HUDEP-2 (cell line): ENCODE measurements at regions not wholly inside any gene's neighbourhood (a gene's known extent, or its start where the extent isn't known, plus 50 kb on each side); places are given as distances from the start of the nearest gene placed in this dataset.

Source experiments
- DNase-seq, 76 experiments: peaks; one replicate each; lab custom pipeline; 2025; ENCODE audit not compliant: unreplicated experiment in 76 of 76; lab: John Stamatoyannopoulos, UW

DNA sequence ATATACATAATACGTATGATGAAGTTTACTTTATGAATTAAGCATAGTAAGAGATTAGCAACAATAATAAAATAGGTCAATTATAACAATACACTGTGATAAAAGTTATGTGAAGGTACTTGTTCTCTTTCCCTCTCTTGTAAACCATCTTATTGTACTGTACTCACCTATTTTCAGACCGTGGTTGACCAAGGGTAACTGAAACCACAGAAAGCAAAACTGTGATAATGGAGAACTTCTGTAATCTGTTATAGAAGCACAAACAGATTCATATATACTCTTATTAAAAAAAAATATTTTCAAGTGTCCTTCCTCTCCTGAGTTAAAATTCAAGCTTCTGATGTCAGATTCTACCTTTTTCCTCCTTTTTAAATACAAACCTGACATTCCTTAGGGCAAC, 1247.8 kb upstream of the SORCS1 start:
- no peak for DNase-seq

DNA sequence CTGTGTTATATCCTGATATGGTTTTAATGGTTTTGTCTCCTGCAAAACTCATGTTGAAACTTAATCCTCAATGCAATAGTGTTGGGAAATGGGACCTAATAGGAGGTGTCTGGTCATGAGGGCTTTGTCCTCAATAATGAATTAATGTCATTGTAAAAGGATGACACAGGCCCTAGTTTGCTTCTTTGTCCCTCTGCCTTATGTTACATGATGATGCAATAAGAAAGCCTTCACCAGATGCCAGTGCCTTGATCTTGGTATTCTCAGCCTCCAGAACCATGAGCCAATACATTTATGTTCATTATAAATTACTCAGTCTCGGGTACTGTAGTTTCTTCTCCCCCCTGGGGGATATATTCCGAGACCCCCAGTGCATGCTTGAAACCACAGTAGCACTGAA, 1247.4 kb upstream of the SORCS1 start:
- no peak for DNase-seq

DNA sequence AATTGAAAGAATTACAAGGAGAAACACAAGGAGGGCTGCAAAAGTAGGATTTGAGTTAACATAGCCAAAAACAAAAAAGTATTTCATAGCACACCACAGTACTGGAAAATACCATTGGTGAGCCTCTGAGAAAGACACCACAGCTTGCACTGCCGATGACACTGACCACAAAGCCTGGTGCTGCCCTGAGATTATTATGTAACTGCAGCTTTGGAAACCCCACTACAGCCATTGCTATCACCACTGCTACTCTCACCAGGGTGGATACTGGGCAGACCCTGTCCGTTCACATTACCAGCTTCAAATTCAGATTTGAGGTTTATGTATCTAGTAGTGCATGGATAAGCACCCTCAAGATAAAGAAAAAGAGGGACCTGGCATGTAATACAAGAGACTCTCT, 1246.7 kb upstream of the SORCS1 start:
- DNase-seq = peak in 32 of 76 experiments; percentile 0 to 71 (median 29)

DNA sequence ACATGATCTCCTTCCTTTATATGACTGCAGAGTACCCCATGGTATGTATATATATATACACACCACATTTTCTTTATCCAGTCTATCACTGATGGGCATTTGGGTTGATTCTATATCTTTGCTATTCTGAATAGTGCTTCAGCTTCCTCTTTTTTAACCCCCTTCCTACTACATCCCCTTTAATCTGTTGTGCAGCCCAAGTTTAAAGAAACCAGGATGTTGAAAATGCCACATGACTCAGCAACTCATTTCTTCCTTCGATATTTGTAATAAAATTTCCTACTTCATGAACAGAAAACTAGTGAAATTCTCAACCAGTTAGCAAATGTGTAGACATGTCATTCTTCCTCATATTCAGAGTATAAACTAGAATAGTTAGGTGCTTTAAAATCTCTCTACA, 1245.7 kb upstream of the SORCS1 start:
- no peak for DNase-seq

DNA sequence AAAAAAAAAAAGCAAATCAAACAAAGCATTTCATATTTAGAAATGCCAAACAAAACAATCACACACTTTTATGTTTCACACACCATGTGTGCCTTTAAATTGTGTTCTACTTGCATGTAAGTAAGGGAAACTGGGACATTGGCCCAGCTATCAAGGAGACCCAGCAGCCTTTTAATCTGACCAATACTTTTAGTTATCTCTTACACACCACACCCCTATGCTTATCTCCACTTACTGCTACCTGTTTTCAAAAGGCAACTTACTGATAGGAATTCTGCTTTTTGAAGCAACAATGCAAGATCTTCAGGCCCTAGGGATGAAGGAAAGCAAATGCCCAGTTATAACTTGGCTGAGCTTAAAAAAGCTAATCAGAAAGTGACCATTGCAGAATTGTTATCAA, 1244.8 kb upstream of the SORCS1 start:
- peak in 21 of 76 experiments; percentile 0 to 51 (median 27) for DNase-seq

DNA sequence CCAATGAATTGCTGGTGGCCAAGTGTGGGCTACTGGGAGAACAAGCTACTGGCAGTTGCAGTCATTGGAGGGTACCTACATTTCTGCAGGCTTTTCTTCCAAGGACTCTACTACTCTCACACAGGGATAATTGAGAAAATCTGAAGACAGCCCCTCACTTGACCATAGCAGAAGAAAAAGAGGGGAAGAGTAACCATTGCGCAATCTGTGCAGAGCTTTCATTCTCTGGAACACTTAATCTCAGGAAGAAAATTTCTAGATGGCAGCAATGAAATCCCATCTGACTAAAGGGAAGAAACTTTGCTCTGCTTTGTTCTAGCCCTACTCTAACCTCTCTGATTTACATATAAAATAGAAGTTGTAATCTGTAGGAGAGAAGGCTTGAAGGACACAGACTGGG, 1239.6 kb upstream of the SORCS1 start:
- no peak for DNase-seq

DNA sequence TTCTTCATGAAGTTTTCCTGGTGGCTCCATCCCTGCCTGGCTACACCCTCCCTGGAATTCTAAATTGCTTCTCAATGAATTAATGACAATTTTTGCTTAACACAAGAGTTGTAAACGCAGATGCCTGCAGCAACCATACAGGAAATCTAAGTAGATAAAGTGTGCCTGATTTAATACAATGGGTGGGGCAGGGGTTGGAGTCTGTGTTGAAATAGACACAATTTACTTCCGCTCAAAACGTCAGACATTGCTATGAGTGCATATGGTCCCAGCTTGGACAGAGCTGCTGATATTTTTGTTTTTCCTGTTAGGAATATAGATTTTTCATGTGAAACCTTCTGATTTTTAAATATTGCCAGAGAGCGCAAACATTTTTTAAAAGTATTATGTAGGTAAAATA, 1235.0 kb upstream of the SORCS1 start:
- no peak for DNase-seq

DNA sequence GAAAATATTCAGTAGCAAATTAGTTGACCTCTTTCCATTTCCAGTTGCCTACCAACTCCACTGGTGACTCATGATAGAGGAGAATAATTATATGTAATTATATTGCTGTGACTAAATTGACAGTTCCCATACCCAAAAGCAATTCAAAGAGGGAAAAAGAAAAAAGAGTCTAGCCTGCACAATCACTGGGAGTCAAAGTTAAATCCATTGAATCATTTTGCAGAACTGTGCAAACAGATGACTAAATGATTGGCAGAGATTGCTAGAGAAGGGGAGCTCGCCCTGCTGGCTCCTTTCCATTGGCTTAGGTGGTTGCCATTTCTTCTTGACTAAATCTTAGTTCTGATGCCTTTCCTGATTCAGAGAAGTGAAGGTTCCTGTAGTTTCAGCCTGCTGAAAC, 1228.6 kb upstream of the SORCS1 start:
- DNase-seq = no peak

DNA sequence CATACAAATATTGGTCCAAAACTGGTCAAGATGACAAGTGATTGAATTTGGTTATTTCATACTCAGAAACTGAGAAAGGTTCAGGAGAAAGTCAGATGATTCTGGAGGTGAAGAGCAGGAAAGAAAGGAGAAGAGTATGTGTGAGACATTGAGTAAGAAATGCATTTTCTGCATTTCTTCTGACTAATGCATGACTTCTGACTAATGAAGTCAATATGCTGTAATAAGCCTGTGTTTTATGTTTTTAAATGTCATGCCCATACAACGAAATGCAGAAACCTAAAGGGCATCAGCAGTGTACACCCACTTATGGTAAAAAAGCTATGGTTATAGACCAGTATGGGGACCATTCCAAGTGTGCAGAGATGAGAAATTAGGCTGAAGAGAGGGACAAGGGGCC, 1227.8 kb upstream of the SORCS1 start:
- no peak for DNase-seq

DNA sequence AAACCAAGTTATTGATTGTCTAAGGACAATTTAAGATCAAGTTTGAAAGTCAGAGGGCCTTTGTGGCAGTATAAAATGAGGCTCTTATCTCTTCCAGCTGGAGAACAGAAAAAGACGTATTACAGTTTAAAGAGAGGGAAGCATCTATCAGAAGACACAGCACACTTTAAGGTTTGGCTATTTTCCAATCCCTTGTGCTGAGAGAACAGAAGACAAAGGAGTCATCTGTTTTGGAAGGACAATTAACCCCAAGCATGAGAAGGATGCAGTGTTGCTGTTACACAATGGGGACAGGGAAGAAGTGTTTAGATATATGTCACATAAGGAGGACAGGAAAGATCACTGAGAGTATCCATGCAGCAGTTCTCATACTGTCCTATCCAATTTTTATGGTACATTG, 1224.2 kb upstream of the SORCS1 start:
- no peak for DNase-seq

DNA sequence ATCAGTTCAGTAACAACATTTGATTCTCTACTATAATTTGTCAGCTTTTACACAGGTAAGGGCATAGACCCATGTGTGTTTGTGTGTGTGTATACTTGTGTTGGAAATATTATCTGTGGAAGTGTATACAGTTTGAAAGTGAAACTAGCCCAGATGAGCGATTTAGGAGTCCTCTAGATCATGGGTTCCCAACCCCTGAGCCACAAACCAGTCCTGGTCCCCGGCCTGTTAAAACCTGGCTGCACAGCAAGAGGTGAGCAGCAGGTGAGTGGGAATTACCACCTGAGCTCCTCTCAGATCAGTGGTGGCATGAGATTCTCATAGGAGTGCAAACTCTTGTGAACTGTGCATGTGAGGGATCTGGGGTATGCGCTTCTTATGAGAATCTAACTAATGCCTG, 1221.5 kb upstream of the SORCS1 start:
- no peak for DNase-seq

DNA sequence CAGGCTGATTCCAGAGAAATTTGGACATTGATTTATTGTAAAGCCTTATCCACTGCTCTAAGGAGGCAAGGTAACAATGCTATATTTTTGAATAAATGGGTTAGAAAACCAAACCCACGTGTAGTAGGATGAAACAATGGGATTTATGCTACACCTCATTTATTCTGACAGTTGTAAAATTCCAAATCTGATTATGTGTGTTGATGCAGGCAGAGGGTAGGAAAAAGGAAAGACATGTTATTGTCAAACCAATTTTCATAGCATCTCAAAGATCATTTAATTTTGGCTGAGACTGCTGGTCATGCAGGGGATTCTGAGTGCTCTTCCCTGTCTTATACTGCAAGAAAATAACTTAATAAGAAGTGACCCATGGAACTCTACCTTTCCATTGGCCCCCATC, 1219.9 kb upstream of the SORCS1 start:
- no peak for DNase-seq

DNA sequence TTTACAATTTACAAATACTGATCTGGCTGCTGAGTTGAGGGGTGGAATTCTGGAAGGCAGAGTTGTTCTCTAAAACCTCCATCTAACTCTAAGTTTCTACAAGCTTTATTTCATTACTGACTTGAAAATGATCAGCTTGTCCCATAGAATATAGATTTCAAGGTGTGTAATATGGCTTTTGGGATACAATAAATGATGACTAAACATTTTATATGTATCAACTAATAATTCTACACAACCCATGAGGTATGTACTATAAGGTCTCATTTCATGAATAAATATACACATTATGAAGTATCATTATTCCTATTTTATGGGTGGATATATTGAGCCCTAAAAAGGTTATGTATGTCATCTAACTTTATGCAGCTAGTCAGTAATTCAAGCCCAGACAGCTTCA, 1214.3 kb upstream of the SORCS1 start:
- no peak for DNase-seq

DNA sequence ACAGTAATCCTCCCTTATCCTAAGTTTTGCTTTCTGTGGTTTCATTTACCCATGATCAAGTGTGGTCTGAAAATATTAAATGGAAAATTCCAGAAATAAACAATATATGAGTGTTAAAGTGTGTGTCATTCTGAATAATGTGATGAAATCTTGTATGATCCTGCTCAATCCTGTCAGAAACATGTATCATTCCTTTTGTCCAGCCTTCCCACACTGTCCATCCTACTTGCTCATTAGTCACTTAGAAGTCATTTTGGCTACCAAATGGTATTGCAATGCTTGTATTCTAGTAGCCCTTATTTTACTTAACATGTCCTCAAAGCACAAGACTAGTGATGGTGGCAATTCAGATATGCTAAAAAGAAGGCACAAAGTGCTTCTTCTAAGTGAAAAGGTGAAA, 1211.2 kb upstream of the SORCS1 start:
- no peak for DNase-seq

DNA sequence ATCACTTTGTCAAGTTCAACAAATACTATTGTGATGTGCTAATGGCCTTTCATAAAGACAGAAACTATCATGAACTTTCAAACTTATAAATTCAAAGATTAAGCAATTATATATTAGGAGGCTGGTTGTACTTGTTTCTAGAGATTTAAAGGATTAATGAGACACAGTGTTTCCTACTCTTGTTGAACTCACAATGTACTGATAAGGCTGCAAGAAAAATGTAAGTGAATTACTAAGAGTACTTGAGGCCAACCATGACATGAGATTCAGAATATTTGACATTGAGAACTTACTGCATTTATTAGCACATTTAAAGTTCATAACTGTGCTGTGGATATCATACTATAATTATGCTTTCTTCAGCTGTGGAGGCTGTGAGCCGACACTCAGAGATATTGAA, 1210.5 kb upstream of the SORCS1 start:
- DNase-seq = no peak

DNA sequence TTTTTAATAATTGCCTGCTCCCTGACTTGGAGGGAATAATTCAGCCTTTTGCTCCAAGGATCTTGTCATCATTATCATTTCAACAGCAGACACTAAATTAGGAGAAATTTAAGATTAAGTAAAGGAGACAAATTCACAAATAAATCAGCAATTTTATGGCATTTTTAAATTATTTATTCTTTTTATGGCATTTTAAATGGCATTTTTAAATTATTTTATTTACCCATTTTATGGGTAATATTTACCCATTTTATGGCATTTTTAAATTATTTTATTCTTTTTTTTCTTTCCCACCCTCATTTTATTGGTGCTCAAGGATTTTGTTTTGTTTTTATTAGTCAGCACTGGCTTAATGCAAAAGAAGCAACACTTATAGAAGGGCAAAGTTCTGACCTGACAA, 1201.0 kb upstream of the SORCS1 start:
- no peak for DNase-seq

DNA sequence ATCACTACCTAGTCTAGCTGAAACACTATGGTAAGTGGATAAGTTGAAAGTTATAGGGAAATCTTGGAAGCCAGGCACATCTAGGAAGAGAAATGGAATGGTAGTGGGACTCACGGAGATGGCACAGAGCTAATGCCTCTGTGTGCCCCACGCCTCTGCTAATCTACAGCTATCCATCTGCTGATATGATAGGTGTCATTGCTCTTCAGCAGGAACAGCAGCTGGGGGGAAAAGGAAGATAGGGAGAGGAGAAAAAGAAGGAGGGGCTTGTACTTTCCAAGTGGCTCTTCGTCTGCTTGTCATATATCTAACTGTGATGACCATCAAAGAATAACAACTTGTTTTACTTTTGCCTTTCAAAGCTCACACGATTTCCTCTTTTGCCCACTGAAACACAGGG, 1199.1 kb upstream of the SORCS1 start:
- peak in 6 of 76 experiments; percentile 1 to 36 (median 14) for DNase-seq

DNA sequence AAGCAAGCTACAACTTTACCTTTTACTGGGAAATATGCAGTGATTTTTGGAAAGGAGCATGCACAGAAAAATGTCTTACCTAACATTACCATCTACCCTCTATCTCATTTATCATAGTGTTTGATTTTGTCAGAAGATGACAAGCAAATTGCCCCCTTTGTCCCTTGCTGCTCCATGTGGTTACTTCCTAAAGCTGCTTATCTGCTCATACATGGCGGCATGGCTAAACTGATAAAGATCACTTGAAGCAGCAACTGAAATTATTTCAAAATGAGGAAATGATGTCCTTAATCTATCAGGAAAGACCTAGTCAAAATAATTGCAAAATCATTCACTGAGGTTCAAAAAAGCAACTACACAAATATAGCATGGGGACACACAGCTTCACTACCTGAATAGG, 1198.5 kb upstream of the SORCS1 start:
- DNase-seq = peak in 6 of 76 experiments; percentile 2 to 59 (median 10)

DNA sequence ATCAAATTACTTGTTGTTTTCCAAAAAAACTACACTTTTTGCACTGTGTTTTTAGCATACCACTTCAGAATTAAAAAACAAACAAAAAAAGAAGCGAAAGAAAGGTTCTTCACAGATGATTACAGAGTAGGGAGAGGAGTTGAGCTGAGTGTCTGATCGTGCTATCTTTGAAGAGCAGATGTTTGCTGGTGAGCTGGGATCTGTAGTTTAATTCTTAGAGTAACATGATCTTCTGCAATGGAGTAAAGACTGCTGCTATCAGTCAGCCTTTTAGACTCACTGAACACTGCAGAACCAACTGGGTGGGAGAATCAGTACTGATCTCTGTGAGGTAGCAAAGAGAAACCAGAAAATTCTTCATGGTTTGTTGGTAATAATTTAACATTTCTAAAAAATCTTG, 1197.8 kb upstream of the SORCS1 start:
- DNase-seq = peak in 16 of 76 experiments; percentile 1 to 64 (median 16)

DNA sequence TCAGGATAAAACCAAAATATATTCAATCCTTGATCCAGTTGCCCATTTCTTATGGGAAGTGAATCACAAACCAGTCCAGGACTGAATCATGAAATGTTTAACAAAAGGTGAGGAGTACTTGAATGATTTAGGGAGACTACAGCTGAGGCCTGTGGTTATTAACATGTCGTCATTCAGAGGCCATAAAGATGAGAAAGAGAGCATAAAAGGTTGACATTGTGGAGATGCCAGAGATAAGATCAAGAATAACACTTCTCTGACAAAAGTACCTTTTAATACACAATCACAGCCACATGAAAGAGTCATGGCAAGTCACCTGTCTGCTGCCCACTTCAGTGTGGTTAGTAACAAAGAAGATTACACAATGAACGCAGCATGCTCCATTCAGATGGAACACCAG, 1195.7 kb upstream of the SORCS1 start:
- DNase-seq = no peak

DNA sequence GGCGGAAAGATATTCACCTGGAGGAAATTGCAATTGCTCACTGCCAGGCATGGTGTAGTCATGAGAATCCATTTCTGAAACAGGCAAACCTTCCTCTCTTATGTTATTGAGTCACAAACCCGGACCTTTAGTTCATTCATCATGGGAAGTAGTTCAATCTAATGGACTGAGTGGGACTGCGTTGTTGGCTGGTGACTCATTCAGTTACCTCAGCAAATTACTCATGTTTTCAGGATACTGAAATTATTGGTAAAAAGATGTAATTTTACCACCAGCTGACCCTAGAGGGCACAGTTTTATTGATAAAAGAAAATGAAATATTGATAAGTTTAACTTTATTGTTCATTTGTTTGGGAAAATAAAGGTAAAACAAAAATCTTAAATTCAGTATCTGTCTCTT, 1194.4 kb upstream of the SORCS1 start:
- DNase-seq = peak in 9 of 76 experiments; percentile 0 to 57 (median 13)

DNA sequence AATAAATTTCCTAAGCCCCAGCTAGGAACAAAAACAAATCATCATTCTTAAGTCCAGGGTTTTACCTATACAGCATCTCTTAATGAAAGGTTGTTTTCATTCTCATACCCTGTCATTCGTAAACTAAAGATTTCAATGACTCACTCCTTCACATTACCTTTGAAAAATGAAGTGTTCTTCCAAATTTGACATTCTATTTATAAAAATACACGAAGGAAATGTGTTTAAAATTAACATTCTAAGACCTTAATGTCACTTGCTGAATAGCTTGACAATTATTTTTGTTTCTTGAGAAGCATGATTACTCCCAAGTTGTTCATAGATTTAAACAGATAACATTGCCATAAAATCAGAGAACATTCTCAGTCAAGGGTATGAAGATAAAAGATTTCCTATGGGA, 1188.3 kb upstream of the SORCS1 start:
- no peak for DNase-seq

DNA sequence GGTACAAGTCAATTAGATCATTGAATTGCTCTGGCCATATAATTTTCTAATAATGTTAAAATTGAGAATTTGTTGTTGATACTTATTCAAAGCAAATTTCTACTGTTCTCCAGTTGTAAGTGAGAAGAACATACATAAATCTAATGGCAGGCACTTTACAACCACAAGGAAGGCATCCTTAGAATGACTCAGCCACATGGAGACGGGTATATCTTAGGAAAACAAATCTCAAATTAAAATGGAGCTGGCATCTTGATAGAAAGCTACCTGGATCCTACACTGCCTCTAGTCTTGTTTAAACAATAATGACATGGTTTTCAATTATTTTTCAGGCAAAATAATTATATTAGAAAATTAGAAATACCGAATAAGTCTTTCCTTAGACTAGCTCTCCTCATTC, 1183.7 kb upstream of the SORCS1 start:
- no peak for DNase-seq

DNA sequence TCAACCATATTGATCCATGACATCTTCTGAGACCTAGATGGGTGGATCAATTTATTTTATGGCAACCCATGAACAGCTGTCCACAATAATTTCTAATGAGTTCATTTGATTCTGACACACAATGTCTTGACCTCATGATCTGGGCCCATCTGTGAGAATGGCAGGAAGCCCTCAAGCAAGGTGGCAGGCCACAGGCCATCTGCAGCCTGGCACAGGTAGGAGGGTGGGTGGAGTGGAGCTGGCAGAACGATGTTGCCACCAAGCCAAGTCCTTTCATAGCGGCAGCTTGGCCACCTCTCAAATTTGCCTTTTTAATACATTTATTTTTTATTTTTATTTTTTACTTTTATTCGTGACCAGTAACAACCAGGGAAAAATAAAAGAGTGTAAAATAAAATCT, 1181.6 kb upstream of the SORCS1 start:
- no peak for DNase-seq
